ENCODE measurements at regions not wholly inside any gene's neighbourhood (a gene's known extent, or its start where the extent isn't known, plus 50 kb on each side); places are given as distances from the start of the nearest gene placed in this dataset.

DNA sequence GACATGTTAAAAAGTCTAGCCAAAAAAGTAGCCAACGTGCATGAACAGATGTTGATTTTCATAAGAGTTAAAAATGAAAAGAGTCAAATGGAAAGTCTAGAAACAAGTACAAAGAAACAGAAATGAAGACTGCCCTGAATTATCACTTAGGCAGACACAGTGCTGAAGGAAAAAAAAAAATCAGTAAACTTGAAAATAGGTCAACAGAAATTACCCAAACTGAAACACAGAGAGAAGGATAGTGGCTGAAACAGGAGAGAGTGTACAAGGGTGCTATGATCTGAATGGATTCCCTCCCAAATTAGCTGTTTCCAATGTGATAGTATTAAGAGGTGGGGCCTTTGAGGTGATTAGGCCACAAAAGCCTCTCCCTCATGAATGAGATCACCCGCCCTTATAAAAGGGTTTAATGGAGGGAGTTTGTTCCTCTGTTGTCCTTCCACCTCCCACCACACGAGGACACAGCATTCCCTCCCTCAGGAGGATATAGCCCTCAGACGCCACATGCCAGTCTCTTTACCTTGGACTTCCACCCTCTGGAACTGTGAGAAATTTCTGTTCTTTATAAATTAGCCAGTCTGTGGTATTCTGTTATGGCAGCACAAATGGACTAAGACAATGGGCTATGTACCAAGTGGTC, 249.7 kb downstream of the AHR start:
- H2AFZ ChIP-seq (ENCODE audit: low read depth, low read length) = no peak overlapping the region
- no peak overlapping the region for H3K9ac ChIP-seq (ENCODE audit: low read length)
- no peaks in the 10 kb centered on the region for H3F3A ChIP-seq (ENCODE audit: insufficient read depth, low read length, poor library complexity, severe bottlenecking)
- TF ChIP-seq POLR2AphosphoS5 (IDR thresholded peaks at IDR 0.05) (no peak), RAD21 (conservative IDR thresholded peaks at IDR 0.05) (no peak), REST (IDR thresholded peaks at IDR 0.05; ENCODE audit: borderline replicate concordance) (no peak), SMC3 (conservative IDR thresholded peaks at IDR 0.05; ENCODE audit: poor library complexity) (no peak), EZH2 (IDR thresholded peaks at IDR 0.05; ENCODE audit: borderline replicate concordance, insufficient read depth, low read length, poor library complexity, severe bottlenecking) (no peak), TAF1 (IDR thresholded peaks at IDR 0.05; ENCODE audit: low read depth) (no peak), CTCF (IDR thresholded peaks at IDR 0.05; ENCODE audit: poor library complexity, severe bottlenecking) (no peak), MXI1 (conservative IDR thresholded peaks at IDR 0.05; ENCODE audit: poor library complexity, severe bottlenecking) (no peak), EP300 (conservative IDR thresholded peaks at IDR 0.05; ENCODE audit: poor library complexity, severe bottlenecking) (no peak)
- no peaks in the 10 kb centered on the region for H3K27me3 ChIP-seq (ENCODE audit: insufficient read depth, low read depth, low read length)
- H3K36me3 ChIP-seq (ENCODE audit: insufficient read depth, low read length) = no peaks in the 10 kb centered on the region
- H3K9me3 ChIP-seq (ENCODE audit: low read length) = no peaks in the 10 kb centered on the region
- no peak overlapping the region for H3K4me3 ChIP-seq (ENCODE audit: low read length)
- H3K27ac ChIP-seq (ENCODE audit: low read length) = no peak overlapping the region
- H4K20me1 ChIP-seq (ENCODE audit: insufficient read depth) = no peaks in the 10 kb centered on the region
- no peaks in the 10 kb centered on the region for H3K79me2 ChIP-seq (replicated peaks; ENCODE audit: insufficient read depth, low read length)
- H3K4me2 ChIP-seq (ENCODE audit: low read length) = no peak overlapping the region
- H3K9me2 ChIP-seq (ENCODE audit: insufficient read depth, low read length) = no peaks in the 10 kb centered on the region

GRCh38 chr7:17549406-17549805, 251.0 kb downstream of the AHR start:
- Histone ChIP-seq H3K9ac (ENCODE audit: low read length) (no peak overlapping the region), H3K4me2 (ENCODE audit: low read length) (no peak overlapping the region), H3K9me2 (ENCODE audit: insufficient read depth, low read length) (no peaks in the 10 kb centered on the region), H3K36me3 (ENCODE audit: insufficient read depth, low read length) (no peaks in the 10 kb centered on the region), H2AFZ (ENCODE audit: low read depth, low read length) (no peak overlapping the region), H3K4me3 (ENCODE audit: low read length) (no peak overlapping the region), H3F3A (ENCODE audit: insufficient read depth, low read length, poor library complexity, severe bottlenecking) (no peaks in the 10 kb centered on the region), H3K9me3 (ENCODE audit: low read length) (no peaks in the 10 kb centered on the region), H4K20me1 (ENCODE audit: insufficient read depth) (no peaks in the 10 kb centered on the region), H3K27ac (ENCODE audit: low read length) (no peak overlapping the region), H3K27me3 (ENCODE audit: insufficient read depth, low read depth, low read length) (no peaks in the 10 kb centered on the region), H3K79me2 (replicated peaks; ENCODE audit: insufficient read depth, low read length) (no peaks in the 10 kb centered on the region)
- TF ChIP-seq TAF1 (IDR thresholded peaks at IDR 0.05; ENCODE audit: low read depth) (no peak), POLR2AphosphoS5 (IDR thresholded peaks at IDR 0.05) (no peak), MXI1 (conservative IDR thresholded peaks at IDR 0.05; ENCODE audit: poor library complexity, severe bottlenecking) (no peak), EZH2 (IDR thresholded peaks at IDR 0.05; ENCODE audit: borderline replicate concordance, insufficient read depth, low read length, poor library complexity, severe bottlenecking) (no peak), RAD21 (conservative IDR thresholded peaks at IDR 0.05) (no peak), REST (IDR thresholded peaks at IDR 0.05; ENCODE audit: borderline replicate concordance) (no peak), EP300 (conservative IDR thresholded peaks at IDR 0.05; ENCODE audit: poor library complexity, severe bottlenecking) (no peak), CTCF (IDR thresholded peaks at IDR 0.05; ENCODE audit: poor library complexity, severe bottlenecking) (no peak), SMC3 (conservative IDR thresholded peaks at IDR 0.05; ENCODE audit: poor library complexity) (no peak)
